ENCODE measurements at regions not wholly inside any gene's neighbourhood (a gene's known extent, or its start where the extent isn't known, plus 50 kb on each side); places are given as distances from the start of the nearest gene placed in this dataset.

DNA sequence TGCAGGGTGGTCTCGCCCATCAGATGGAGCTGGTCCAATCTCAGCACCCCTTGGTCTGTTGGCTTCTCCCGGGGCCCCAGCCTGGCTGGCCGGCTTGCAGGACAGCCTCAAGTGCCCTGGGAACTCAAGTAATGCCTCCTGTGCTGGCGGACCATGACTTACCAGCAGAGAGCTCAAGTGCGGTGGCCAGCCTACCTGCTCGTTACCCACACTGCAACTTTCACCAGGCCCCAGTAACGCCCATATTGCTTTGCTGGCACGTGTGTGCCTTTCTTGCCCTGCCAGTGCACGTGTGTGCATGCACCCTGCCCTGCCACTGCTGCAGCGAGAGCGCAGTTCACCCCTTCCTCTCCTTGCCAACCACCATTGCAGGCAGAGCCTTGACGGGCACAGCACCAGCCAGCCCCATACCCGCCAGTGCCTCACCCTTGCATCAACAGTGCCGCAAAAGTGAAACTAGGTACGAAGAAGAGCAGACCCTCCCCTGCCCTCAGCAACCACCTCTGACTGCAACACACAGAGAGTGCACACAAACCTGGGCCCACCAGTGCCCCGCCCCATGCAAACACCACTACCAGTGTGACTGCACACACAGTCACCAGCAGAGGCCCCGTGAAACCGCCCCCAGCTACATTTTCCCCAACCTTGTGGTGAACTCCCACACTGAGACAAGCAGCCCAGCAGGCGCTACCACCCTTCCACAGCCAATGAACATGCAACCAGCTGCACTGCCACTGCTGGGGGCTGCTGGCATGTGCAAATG is 88.9 kb upstream of the POU3F4 start:
- Histone ChIP-seq H4K5ac (ENCODE audit: insufficient read length, low read depth, low read length) (no peak overlapping the region), H3K36me3 (ENCODE audit: control insufficient read depth in 2 of 4, insufficient read depth in 4 of 4, low read length in 3 of 4) (no peaks in the 10 kb centered on the region), H2AK5ac (ENCODE audit: low read depth, low read length) (no peak overlapping the region), H2BK12ac (ENCODE audit: low read depth, low read length) (no peak overlapping the region), H3K14ac (ENCODE audit: insufficient read length) (no peak overlapping the region), H4K20me1 (replicated peaks in 1 of 2; ENCODE audit: control insufficient read depth in 1 of 2, insufficient read depth in 2 of 2, low read length in 2 of 2) (no peaks in the 10 kb centered on the region), H3K23me2 (ENCODE audit: low read depth, low read length) (no peaks in the 10 kb centered on the region), H3K9me3 (ENCODE audit: insufficient read depth in 2 of 2, low read depth in 1 of 2, low read length in 1 of 2) (peaks cover 0 to 13% of the 10 kb centered on the region in 2 experiments; a peak in 1 of 4 replicates), H3K4me2 (ENCODE audit: insufficient read depth in 1 of 2, low read depth in 2 of 2, low read length in 2 of 2) (no peak overlapping the region), H2AFZ (ENCODE audit: low read length) (no peak overlapping the region), H4K8ac (ENCODE audit: extremely low read depth, insufficient read depth, low read length) (no peak overlapping the region), H3K4me3 (ENCODE audit: extremely low read depth in 1 of 4, insufficient read depth in 2 of 4, low read depth in 3 of 4, low read length in 4 of 4) (no peak overlapping the region), H3K56ac (replicated peaks; ENCODE audit: insufficient read length, low read depth, low read length) (no peak overlapping the region), H2BK15ac (ENCODE audit: low read length) (no peak overlapping the region), H2BK5ac (ENCODE audit: low read depth, low read length) (no peak overlapping the region), H3K79me2 (ENCODE audit: control insufficient read depth in 1 of 2, insufficient read depth in 2 of 2, low read length in 2 of 2) (no peaks in the 10 kb centered on the region), H3K27me3 (replicated peaks in 1 of 4; ENCODE audit: control insufficient read depth in 3 of 4, extremely low read depth in 1 of 4, insufficient read depth in 3 of 4, low read length in 3 of 4) (no peaks in the 10 kb centered on the region), H2BK20ac (ENCODE audit: low read length) (no peak overlapping the region), H3K9ac (replicated peaks in 1 of 4; ENCODE audit: extremely low read depth in 1 of 4, low read depth in 3 of 4, low read length in 3 of 4) (no peak overlapping the region), H2BK120ac (replicated peaks; ENCODE audit: low read depth, low read length) (no peak overlapping the region), H4K91ac (replicated peaks; ENCODE audit: insufficient read length, low read length) (no peak overlapping the region), H3K79me1 (ENCODE audit: low read depth, low read length) (no peaks in the 10 kb centered on the region), H3K4me1 (replicated peaks in 1 of 4; ENCODE audit: control insufficient read depth in 3 of 4, insufficient read depth in 4 of 4, low read length in 3 of 4) (no peaks in the 10 kb centered on the region), H3K18ac (ENCODE audit: extremely low read depth, low read length) (no peak overlapping the region), H3K27ac (ENCODE audit: low read depth, low read length) (no peak overlapping the region), H3K4ac (replicated peaks; ENCODE audit: insufficient read length, low read depth, low read length) (no peak overlapping the region), H3K23ac (ENCODE audit: insufficient read length) (no peak overlapping the region)
- ChIA-PET POLR2A (ENCODE audit: partially characterized antibody) (no interaction called here), CTCF (ENCODE audit: partially characterized antibody) (no interaction called here)
- FAIRE-seq (no peak), DNase-seq (ENCODE audit: low read depth in 1 of 2, low spot score in 2 of 2) (no peak)
- WGBS, 2 experiments (ENCODE audit: extremely low coverage in 1 of 2, insufficient coverage in 1 of 2, insufficient read length in 1 of 2, insufficient replicate concordance in 2 of 2, low coverage in 1 of 2, low lambda C conversion rate in 2 of 2, missing lambda C conversion rate in 1 of 2), result 94% methylated on average over 11 of the region's 19 CpGs; no CpG with 5 or more reads in 1 of the 2 experiments
